Tibial nerve (tissue), 3 donors: ENCODE measurements at regions not wholly inside any gene's neighbourhood (a gene's known extent, or its start where the extent isn't known, plus 50 kb on each side); places are given as distances from the start of the nearest gene placed in this dataset.

Experiments
- POLR2A ChIP-seq, 2 donors: fragments of 450-650 bp; IDR thresholded peaks; one replicate each; pipeline ENCODE4 v1.6.1; 2017; ENCODE audit warnings: antibody characterized with exemption in 2 of 2, mild to moderate bottlenecking in 2 of 2, moderate library complexity in 2 of 2
- TF ChIP-seq, protein P1 (sequence below), 5 experiments: fragments of 200-600 bp in 3 of 5; fragments of 450-650 bp in 2 of 5; sonication (generic) in 3 of 5; IDR thresholded peaks; one replicate each; pipeline ENCODE4 v1.5.1; 2016 to 2019; ENCODE audit warnings: antibody characterized with exemption in 5 of 5, mild to moderate bottlenecking in 3 of 5, moderate library complexity in 2 of 5

DNA sequence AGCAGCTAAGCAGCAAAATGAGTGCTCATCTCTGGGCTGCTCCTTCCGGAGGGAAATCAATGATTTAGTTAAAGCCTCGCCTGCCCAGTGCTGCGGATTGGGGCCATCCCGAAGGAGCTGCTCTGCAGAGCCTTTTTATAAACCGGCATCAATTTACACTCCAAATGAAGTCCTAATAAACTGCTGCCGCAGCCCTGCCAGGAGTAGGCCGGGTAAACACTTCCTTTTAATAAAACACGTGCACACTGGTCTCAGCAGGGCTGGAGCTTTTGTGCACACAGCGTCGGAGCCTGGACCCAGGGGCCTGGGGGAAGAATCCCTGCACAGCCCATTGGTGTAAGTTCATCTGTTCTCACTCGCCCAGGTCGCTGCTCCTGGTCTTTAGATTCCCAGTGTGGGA lies 79.6 kb upstream of the HS3ST2 start:
- TF ChIP-seq, protein P1, sequence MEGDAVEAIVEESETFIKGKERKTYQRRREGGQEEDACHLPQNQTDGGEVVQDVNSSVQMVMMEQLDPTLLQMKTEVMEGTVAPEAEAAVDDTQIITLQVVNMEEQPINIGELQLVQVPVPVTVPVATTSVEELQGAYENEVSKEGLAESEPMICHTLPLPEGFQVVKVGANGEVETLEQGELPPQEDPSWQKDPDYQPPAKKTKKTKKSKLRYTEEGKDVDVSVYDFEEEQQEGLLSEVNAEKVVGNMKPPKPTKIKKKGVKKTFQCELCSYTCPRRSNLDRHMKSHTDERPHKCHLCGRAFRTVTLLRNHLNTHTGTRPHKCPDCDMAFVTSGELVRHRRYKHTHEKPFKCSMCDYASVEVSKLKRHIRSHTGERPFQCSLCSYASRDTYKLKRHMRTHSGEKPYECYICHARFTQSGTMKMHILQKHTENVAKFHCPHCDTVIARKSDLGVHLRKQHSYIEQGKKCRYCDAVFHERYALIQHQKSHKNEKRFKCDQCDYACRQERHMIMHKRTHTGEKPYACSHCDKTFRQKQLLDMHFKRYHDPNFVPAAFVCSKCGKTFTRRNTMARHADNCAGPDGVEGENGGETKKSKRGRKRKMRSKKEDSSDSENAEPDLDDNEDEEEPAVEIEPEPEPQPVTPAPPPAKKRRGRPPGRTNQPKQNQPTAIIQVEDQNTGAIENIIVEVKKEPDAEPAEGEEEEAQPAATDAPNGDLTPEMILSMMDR (IDR thresholded peaks at IDR 0.05) = no peak
- TF ChIP-seq POLR2A (IDR thresholded peaks at IDR 0.05) = no peak
